ENCODE measurements at regions not wholly inside any gene's neighbourhood (a gene's known extent, or its start where the extent isn't known, plus 50 kb on each side); places are given as distances from the start of the nearest gene placed in this dataset.
"Not testable (repeated sequence)": the region's sequence is repeated elsewhere in the genome, so short reads cannot be mapped to it uniquely, and the experiment has no call there.

DNA sequence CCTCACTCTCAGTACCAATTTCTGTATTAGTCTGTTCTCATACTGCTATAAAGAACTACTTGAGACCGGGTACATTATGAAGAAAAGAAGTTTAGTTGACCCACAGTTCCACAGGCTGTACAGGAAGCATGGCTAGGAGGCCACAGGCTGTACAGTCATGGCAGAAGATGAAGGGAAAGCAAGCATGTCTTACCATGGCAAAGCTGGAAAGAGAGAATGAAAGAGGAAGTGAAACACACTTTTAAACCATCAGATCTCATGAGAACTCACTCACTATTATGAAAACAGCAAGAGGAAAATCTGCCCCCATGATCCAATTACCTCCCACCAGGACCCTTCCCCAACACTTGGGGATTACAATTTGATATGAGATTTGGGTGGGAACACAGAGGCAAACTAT, 698.8 kb downstream of the CDH9 start:
- H3K4me3 ChIP-seq: no peak overlapping the region
- DNase-seq (no peak), ATAC-seq (no peak)
- no peak for TF ChIP-seq POLR2A (IDR thresholded peaks at IDR 0.05)
- TF ChIP-seq, protein P1, sequence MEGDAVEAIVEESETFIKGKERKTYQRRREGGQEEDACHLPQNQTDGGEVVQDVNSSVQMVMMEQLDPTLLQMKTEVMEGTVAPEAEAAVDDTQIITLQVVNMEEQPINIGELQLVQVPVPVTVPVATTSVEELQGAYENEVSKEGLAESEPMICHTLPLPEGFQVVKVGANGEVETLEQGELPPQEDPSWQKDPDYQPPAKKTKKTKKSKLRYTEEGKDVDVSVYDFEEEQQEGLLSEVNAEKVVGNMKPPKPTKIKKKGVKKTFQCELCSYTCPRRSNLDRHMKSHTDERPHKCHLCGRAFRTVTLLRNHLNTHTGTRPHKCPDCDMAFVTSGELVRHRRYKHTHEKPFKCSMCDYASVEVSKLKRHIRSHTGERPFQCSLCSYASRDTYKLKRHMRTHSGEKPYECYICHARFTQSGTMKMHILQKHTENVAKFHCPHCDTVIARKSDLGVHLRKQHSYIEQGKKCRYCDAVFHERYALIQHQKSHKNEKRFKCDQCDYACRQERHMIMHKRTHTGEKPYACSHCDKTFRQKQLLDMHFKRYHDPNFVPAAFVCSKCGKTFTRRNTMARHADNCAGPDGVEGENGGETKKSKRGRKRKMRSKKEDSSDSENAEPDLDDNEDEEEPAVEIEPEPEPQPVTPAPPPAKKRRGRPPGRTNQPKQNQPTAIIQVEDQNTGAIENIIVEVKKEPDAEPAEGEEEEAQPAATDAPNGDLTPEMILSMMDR (IDR thresholded peaks at IDR 0.05 in 4 of 5, conservative IDR thresholded peaks at IDR 0.05 in 1 of 5): no peak
- no peak overlapping the region for H3K27ac ChIP-seq
- H3K4me1 ChIP-seq: no peaks in the 10 kb centered on the region
- H3K9me3 ChIP-seq: no peaks in the 10 kb centered on the region
- H3K27me3 ChIP-seq: no peaks in the 10 kb centered on the region
- in situ Hi-C loops (cut with MboI; ENCODE audit: low sequenced_read_pairs in 4 of 4): no loop called here
- no peaks in the 10 kb centered on the region for H3K36me3 ChIP-seq
- intact Hi-C loops (cut with DNase I; ENCODE audit: low total_unique reads): no loop called here

DNA sequence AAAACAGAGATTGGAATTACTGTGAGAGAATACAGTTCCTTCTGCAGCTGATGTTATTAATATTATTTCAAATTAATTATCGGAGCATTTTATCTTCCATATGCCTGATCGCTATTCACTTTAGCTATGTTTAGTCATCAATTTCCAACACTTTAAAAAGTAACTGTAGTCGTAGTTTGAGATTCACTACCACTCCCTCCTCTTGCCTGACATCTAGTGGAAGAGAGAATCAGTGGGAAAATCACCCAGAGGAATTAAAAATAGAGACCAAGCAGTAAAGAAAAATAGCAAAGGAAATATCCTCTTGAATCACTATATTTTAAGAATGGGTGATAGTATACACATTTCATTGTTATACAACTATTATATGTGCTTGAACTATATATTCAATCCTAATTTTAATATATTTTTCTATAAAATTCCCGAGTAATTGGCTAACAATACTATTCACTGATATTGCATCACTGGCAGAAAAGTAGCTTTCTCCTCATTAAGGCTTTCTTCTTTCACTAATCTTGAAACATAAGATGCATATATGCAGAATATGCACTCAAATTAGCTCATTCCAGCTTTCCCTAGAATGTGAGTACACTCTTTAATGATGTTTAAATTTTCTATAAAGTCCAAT, 708.7 kb downstream of the CDH9 start:
- TF ChIP-seq POLR2A (IDR thresholded peaks at IDR 0.05): no peak
- TF ChIP-seq, protein P1 (IDR thresholded peaks at IDR 0.05 in 4 of 5, conservative IDR thresholded peaks at IDR 0.05 in 1 of 5): no peak
- Histone ChIP-seq H3K27ac (no peak overlapping the region), H3K36me3 (no peaks in the 10 kb centered on the region), H3K4me3 (no peak overlapping the region), H3K9me3 (no peaks in the 10 kb centered on the region), H3K27me3 (no peaks in the 10 kb centered on the region), H3K4me1 (no peaks in the 10 kb centered on the region)
- in situ Hi-C loops (cut with MboI; ENCODE audit: low sequenced_read_pairs in 4 of 4): no loop called here
- DNase-seq (no peak), ATAC-seq (no peak)
- intact Hi-C loops (cut with DNase I; ENCODE audit: low total_unique reads): no loop called here

DNA sequence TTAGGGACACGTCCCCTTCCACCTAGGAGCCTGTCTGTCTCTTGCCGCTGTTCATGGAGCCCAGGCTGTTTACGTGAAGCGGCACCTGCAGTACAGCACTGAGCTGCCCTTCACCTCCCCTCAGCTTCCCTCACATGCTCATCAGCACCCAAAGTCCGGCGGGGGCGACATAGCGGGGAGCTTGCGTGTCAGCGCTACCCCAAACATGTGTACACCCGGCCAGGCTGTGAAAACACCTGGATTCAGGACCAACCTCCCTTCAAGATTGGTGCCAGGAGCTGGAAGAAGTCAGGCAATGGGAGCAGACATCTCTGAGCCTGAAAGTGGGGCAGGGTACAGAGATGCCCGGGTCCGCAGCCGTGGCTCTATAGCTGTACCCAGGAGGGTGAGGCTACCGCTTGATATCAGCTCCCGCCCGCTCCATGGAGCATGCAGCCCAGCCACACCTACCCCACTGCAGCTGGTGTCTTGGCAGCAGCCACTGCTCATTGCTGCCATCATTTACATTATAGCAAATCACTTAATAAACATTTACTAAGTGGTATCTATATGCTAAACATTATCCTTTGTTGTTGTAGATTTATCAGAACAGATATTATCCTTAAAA, 712.1 kb downstream of the CDH9 start:
- no peak overlapping the region for H3K27ac ChIP-seq
- in situ Hi-C loops (cut with MboI; ENCODE audit: low sequenced_read_pairs in 4 of 4) (no loop called here), intact Hi-C loops (cut with DNase I; ENCODE audit: low total_unique reads) (no loop called here)
- ATAC-seq (no peak), DNase-seq (no peak)
- H3K36me3 ChIP-seq: no peaks in the 10 kb centered on the region
- H3K4me1 ChIP-seq: no peaks in the 10 kb centered on the region
- H3K27me3 ChIP-seq: no peaks in the 10 kb centered on the region
- H3K4me3 ChIP-seq: no peak overlapping the region
- TF ChIP-seq, protein P1 (IDR thresholded peaks at IDR 0.05 in 4 of 5, conservative IDR thresholded peaks at IDR 0.05 in 1 of 5): no peak
- TF ChIP-seq POLR2A (IDR thresholded peaks at IDR 0.05): no peak
- no peaks in the 10 kb centered on the region for H3K9me3 ChIP-seq

DNA sequence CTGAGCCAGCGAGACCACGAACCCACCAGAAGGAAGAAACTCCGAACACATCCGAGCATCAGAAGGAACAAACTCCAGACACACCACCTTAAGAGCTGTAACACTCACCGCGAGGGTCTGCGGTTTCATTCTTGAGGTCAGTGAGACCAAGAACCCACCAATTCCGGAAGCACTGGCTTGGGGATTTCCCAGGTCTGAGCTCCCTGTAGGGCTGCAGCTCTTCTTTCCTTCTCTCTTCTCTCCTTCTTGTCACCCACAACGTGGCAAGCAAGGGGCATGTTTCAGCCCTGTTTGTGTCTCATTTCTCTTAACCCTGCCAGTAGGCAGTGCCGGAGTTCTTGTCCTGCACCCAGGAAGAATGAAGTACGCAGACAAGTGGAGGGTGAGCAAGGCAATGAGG, 713.0 kb downstream of the CDH9 start:
- DNase-seq; H3K27me3 ChIP-seq; H3K27ac ChIP-seq; H3K9me3 ChIP-seq; ATAC-seq; H3K36me3 ChIP-seq; H3K4me1 ChIP-seq; H3K4me3 ChIP-seq; in situ Hi-C loops (cut with MboI; ENCODE audit: low sequenced_read_pairs in 4 of 4); intact Hi-C loops (cut with DNase I; ENCODE audit: low total_unique reads): not testable (repeated sequence)

DNA sequence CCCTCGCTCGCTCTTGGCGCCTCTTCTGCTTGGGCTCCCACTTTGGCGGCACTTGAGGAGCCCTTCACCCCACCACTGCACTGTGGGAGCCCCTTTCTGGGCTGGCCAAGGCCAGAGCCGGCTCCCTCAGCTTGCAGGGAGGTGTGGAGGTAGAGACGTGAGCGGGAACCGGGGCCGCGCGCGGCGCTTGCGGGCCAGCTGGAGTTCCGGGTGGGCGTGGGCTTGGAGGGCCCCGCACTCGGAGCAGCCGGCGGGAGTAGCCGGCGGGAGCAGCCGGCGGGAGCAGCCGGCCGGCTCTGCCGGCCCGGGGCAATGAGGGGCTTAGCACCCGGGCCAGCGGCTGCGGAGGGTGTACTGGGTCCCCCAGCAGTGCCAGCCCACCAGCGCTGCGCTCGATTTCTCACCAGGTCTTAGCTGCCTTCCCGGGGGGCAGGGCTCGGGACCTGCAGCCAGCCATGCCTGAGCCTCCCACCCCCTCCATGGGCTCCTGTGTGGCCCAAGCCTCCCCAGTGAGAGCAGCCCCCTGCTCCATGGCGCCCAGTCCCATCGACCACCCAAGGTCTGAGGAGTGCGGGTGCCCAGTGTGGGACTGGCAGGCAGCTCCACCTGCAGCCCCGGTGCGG, 714.0 kb downstream of the CDH9 start:
- H3K4me3 ChIP-seq; intact Hi-C loops (cut with DNase I; ENCODE audit: low total_unique reads); H3K4me1 ChIP-seq; H3K36me3 ChIP-seq; DNase-seq; in situ Hi-C loops (cut with MboI; ENCODE audit: low sequenced_read_pairs in 4 of 4); H3K27me3 ChIP-seq; H3K27ac ChIP-seq; H3K9me3 ChIP-seq; ATAC-seq: not testable (repeated sequence)

All from gastrocnemius medialis (tissue), 4 donors.